ENCODE measurements at regions not wholly inside any gene's neighbourhood (a gene's known extent, or its start where the extent isn't known, plus 50 kb on each side); places are given as distances from the start of the nearest gene placed in this dataset.

GRCh38 chr1:234545517-234546386 lies 64.2 kb downstream of the IRF2BP2 start:
- no peak for TF ChIP-seq CTCF (optimal IDR thresholded peaks at IDR 0.05 in 1 of 3, IDR thresholded peaks at IDR 0.05 in 1 of 3, conservative IDR thresholded peaks at IDR 0.05 in 1 of 3; ENCODE audit: extremely low read depth in 1 of 3, insufficient read depth in 2 of 3, low read length in 3 of 3)
- no peak for TF ChIP-seq EZH2 (IDR thresholded peaks at IDR 0.05; ENCODE audit: low read length)

Measured in keratinocyte (primary cell).